WERI-Rb-1 (cell line): ENCODE measurements at regions not wholly inside any gene's neighbourhood (a gene's known extent, or its start where the extent isn't known, plus 50 kb on each side); places are given as distances from the start of the nearest gene placed in this dataset.
"Not testable (repeated sequence)": the region's sequence is repeated elsewhere in the genome, so short reads cannot be mapped to it uniquely, and the experiment has no call there.

Experiments
- DNase-seq: peaks from one replicate; pipeline ENCODE4 v3.0.0-alpha.2; 2020
- H3K27ac ChIP-seq: fragments of 250-450 bp; sonication (Bioruptor Pico); 2 replicates; pipeline ENCODE4 v1.5.1; 2020; ENCODE audit warnings: mild to moderate bottlenecking, moderate library complexity
- H3K27me3 ChIP-seq: fragments of 250-450 bp; sonication (Bioruptor Pico); 2 replicates; pipeline ENCODE4 v1.5.1; 2021; ENCODE audit warnings: mild to moderate bottlenecking, low read depth, moderate library complexity; ENCODE audit not compliant: insufficient read depth, severe bottlenecking
- H3K36me3 ChIP-seq: fragments of 250-450 bp; sonication (Bioruptor Pico); 2 replicates; pipeline ENCODE4 v1.5.1; 2020; ENCODE audit warnings: mild to moderate bottlenecking, moderate library complexity
- H3K4me3 ChIP-seq: 2 replicates; pipeline ENCODE4 v1.5.1; 2011; ENCODE audit warnings: low read depth, mild to moderate bottlenecking, control low read depth, low read length
- H3K9me3 ChIP-seq: fragments of 250-450 bp; sonication (Bioruptor Pico); 2 replicates; pipeline ENCODE4 v1.5.1; 2021; ENCODE audit warnings: mild to moderate bottlenecking, moderate library complexity; ENCODE audit not compliant: severe bottlenecking
- TF ChIP-seq, protein P1 (sequence below): IDR thresholded peaks from 2 replicates; pipeline ENCODE4 v1.5.1; 2011; ENCODE audit warnings: low read depth, mild to moderate bottlenecking, control low read depth, inconsistent platforms, low read length

DNA sequence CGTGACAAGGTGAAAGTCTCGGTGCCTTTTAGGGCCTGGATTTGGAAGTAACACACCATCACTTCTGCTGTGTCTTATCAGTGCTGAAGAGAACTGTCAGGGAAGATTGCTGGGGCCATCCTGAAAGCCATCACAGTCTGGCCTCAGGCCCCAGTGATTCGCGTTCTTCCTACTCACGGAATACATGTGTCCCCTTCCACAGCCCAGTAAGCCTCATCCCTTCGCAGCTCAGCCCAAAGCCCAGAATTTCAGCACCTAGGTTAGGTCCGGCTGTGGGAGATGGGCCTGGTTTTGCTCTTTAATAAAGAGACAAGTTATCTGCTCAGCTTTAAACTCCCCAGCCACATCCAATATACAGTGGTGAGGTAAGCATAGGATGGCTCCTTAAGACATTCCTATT lies 113.0 kb upstream of the SPACA7 start:
- no peak for DNase-seq
- H3K27me3 ChIP-seq, result peaks cover 92% of the 10 kb centered on the region
- no peak overlapping the region for H3K27ac ChIP-seq
- no peak overlapping the region for H3K4me3 ChIP-seq
- H3K36me3 ChIP-seq, result no peaks in the 10 kb centered on the region
- TF ChIP-seq, protein P1, sequence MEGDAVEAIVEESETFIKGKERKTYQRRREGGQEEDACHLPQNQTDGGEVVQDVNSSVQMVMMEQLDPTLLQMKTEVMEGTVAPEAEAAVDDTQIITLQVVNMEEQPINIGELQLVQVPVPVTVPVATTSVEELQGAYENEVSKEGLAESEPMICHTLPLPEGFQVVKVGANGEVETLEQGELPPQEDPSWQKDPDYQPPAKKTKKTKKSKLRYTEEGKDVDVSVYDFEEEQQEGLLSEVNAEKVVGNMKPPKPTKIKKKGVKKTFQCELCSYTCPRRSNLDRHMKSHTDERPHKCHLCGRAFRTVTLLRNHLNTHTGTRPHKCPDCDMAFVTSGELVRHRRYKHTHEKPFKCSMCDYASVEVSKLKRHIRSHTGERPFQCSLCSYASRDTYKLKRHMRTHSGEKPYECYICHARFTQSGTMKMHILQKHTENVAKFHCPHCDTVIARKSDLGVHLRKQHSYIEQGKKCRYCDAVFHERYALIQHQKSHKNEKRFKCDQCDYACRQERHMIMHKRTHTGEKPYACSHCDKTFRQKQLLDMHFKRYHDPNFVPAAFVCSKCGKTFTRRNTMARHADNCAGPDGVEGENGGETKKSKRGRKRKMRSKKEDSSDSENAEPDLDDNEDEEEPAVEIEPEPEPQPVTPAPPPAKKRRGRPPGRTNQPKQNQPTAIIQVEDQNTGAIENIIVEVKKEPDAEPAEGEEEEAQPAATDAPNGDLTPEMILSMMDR, result no peak
- peaks cover 12% of the 10 kb centered on the region for H3K9me3 ChIP-seq

DNA sequence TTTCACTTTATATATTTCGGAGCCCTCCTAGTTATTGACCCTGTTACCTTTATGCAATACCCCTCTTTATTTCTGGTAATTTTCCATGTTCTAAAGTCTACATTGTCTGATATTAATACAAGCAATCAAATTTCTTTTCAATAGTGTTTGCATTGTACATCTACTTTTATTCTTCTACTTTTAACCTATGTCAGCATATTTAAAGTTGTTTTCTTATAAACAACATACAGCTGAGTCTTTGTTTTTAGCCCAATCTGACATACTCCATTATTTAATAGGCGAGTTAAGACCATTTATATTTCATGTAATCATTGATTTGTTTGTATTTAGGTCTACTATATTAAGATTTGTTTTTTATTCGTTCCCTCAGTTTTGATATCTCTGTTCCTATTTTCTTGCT lies 108.5 kb upstream of the SPACA7 start:
- no peak for DNase-seq
- no peak overlapping the region for H3K4me3 ChIP-seq
- TF ChIP-seq, protein P1, result no peak
- H3K27ac ChIP-seq, result no peak overlapping the region
- no peaks in the 10 kb centered on the region for H3K9me3 ChIP-seq
- H3K36me3 ChIP-seq, result no peaks in the 10 kb centered on the region
- H3K27me3 ChIP-seq, result peaks cover 92% of the 10 kb centered on the region

GRCh38 chr13:112270951-112271350 lies 105.2 kb upstream of the SPACA7 start:
- H3K27me3 ChIP-seq, result peaks cover 95% of the 10 kb centered on the region
- TF ChIP-seq, protein P1, result no peak
- DNase-seq, result no peak
- H3K27ac ChIP-seq, result no peak overlapping the region
- H3K4me3 ChIP-seq, result no peak overlapping the region
- no peaks in the 10 kb centered on the region for H3K36me3 ChIP-seq
- no peaks in the 10 kb centered on the region for H3K9me3 ChIP-seq

DNA sequence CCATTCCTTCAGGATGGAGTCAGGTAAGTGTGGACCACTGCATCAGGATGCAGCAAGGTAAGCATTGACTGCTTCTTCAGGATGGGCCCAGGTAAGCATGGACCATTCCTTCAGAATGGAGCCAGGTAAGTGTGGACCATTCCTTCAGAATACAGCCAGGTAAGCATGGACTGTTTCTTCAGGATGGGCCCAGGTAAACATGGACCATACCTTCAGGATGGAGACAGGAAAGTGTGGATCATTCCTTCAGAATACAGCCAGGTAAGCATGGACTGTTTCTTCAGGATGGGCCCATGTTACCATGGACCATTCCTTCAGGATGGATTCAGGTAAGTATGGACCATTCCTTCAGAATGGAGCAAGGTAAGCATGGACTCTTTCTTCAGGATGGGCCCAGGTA lies 89.4 kb upstream of the SPACA7 start:
- not testable (repeated sequence) for H3K27ac ChIP-seq, H3K9me3 ChIP-seq, DNase-seq, H3K27me3 ChIP-seq, H3K36me3 ChIP-seq, H3K4me3 ChIP-seq

DNA sequence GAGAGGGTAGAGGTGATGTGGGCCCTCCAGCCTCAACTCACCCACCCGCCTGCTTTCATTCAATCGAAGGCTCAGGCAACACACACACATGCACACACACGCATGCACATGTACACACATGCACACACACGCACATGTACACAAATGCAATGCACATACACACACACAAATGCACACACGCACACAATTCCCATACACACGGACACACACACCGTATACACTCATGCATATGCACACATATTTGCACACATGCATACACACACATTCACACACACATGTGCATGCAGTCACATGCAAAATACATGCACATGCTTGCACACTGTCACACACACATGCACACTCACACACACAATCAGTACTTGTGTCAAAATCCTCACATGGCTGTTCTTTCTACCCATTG lies 55.9 kb upstream of the SPACA7 start:
- H3K9me3 ChIP-seq, result no peaks in the 10 kb centered on the region
- no peak overlapping the region for H3K4me3 ChIP-seq
- no peak for DNase-seq
- peaks cover 88% of the 10 kb centered on the region for H3K27me3 ChIP-seq
- TF ChIP-seq, protein P1, result no peak
- H3K27ac ChIP-seq, result no peak overlapping the region
- no peaks in the 10 kb centered on the region for H3K36me3 ChIP-seq

GRCh38 chr13:112322557-112322956 lies 53.6 kb upstream of the SPACA7 start:
- no peak overlapping the region for H3K27ac ChIP-seq
- TF ChIP-seq, protein P1, result no peak
- H3K9me3 ChIP-seq, result no peaks in the 10 kb centered on the region
- no peak overlapping the region for H3K4me3 ChIP-seq
- peaks cover 91% of the 10 kb centered on the region for H3K27me3 ChIP-seq
- H3K36me3 ChIP-seq, result no peaks in the 10 kb centered on the region
- no peak for DNase-seq
